ENCODE measurements at regions not wholly inside any gene's neighbourhood (a gene's known extent, or its start where the extent isn't known, plus 50 kb on each side); places are given as distances from the start of the nearest gene placed in this dataset.

GRCh38 chr1:21344750-21345443 lies 54.6 kb upstream of the ECE1 start:
- DNase-seq (ENCODE audit: low read depth, low spot score) (no peak), ATAC-seq (peak; percentile 48)
- TF ChIP-seq ZFX (IDR thresholded peaks at IDR 0.05) (peak; percentile 35; the same call in 1 of the 2 replicates), RAD21 (IDR thresholded peaks at IDR 0.05; ENCODE audit: low read depth) (no peak), TCF7L2 (IDR thresholded peaks at IDR 0.05; ENCODE audit: borderline replicate concordance, extremely low read depth, insufficient read depth, insufficient read length) (no peak), SIN3A (IDR thresholded peaks at IDR 0.05; ENCODE audit: low read depth) (no peak)
- H3K79me2 ChIP-seq (ENCODE audit: insufficient read depth, low read length) = peaks cover 52% of the 10 kb centered on the region
- H3K4me2 ChIP-seq (ENCODE audit: low read length) = peak overlapping the region; percentile 97
- peak overlapping the region; percentile 78; the same call in 1 of the 2 replicates for H3K27ac ChIP-seq (ENCODE audit: low read depth, low read length)
- peaks cover 27 to 36% of the 10 kb centered on the region in 2 experiments for H3K4me1 ChIP-seq (ENCODE audit: control insufficient read depth in 1 of 2, insufficient read depth in 2 of 2, low read length in 2 of 2)
- RAD21 ChIA-PET (ENCODE audit: low non-redundant PET in 1 of 2, low total read pairs in 2 of 2, uncharacterized antibody in 2 of 2, unreplicated experiment in 2 of 2) = interaction anchor here (0.8 to 1.2 kb wide), 4 partner anchors 19 to 90 kb away, joined by 3 to 4 read pairs (median 3); no protein-coding TSS in a partner anchor
- H3K27me3 ChIP-seq (ENCODE audit: insufficient read depth, low read length) = no peaks in the 10 kb centered on the region
- CTCF ChIA-PET = interaction anchor here (0.6 to 1.9 kb wide), 10 partner anchors 10 to 770 kb away, joined by 3 to 15 read pairs (median 3); no protein-coding TSS in a partner anchor
- H3K9me3 ChIP-seq (ENCODE audit: control insufficient read depth in 1 of 2, insufficient read depth in 1 of 2, low read depth in 1 of 2, low read length in 2 of 2) = no peaks in the 10 kb centered on the region
- no peaks in the 10 kb centered on the region for H3K9me2 ChIP-seq (ENCODE audit: insufficient read depth)
- H3K36me3 ChIP-seq (ENCODE audit: control insufficient read depth in 1 of 2, insufficient read depth in 2 of 2, low read length in 2 of 2) = no peaks in the 10 kb centered on the region
- no peaks in the 10 kb centered on the region for H4K20me1 ChIP-seq (ENCODE audit: insufficient read depth)
- POLR2A ChIA-PET = interaction anchor here (1.0 to 1.6 kb wide), 5 partner anchors 8 to 20 kb away, joined by 5 to 8 read pairs (median 6); no protein-coding TSS in a partner anchor
- intact Hi-C loops (cut with micrococcal nuclease) = no loop called here
- no TSS peak for BruUV-seq (replicated peaks)
- H3K9ac ChIP-seq (ENCODE audit: low read length) = peak overlapping the region; percentile 83
- H3K4me3 ChIP-seq (replicated peaks in 1 of 2; ENCODE audit: low read depth in 1 of 2, low read length in 2 of 2) = peak overlapping the region; percentile 81 to 91
- no peak overlapping the region for H2AFZ ChIP-seq (ENCODE audit: low read depth, low read length, poor library complexity, severe bottlenecking)

- RAD21 ChIA-PET (ENCODE audit: low non-redundant PET in 1 of 2, low total read pairs in 2 of 2, uncharacterized antibody in 2 of 2, unreplicated experiment in 2 of 2) = no interaction called here
- Histone ChIP-seq H3K9me2 (ENCODE audit: insufficient read depth) (no peaks in the 10 kb centered on the region), H3K9me3 (ENCODE audit: control insufficient read depth in 1 of 2, insufficient read depth in 1 of 2, low read depth in 1 of 2, low read length in 2 of 2) (no peaks in the 10 kb centered on the region), H3K4me2 (ENCODE audit: low read length) (peak overlapping the region; percentile 97), H3K27me3 (ENCODE audit: insufficient read depth, low read length) (no peaks in the 10 kb centered on the region), H3K79me2 (ENCODE audit: insufficient read depth, low read length) (peaks cover 59% of the 10 kb centered on the region), H3K9ac (ENCODE audit: low read length) (peak overlapping the region; percentile 83), H4K20me1 (ENCODE audit: insufficient read depth) (no peaks in the 10 kb centered on the region), H2AFZ (ENCODE audit: low read depth, low read length, poor library complexity, severe bottlenecking) (no peak overlapping the region), H3K4me3 (replicated peaks in 1 of 2; ENCODE audit: low read depth in 1 of 2, low read length in 2 of 2) (peak overlapping the region; percentile 81 to 91), H3K27ac (ENCODE audit: low read depth, low read length) (peak overlapping the region; percentile 78; the same call in 1 of the 2 replicates), H3K36me3 (ENCODE audit: control insufficient read depth in 1 of 2, insufficient read depth in 2 of 2, low read length in 2 of 2) (no peaks in the 10 kb centered on the region), H3K4me1 (ENCODE audit: control insufficient read depth in 1 of 2, insufficient read depth in 2 of 2, low read length in 2 of 2) (peaks cover 30 to 43% of the 10 kb centered on the region in 2 experiments)
- intact Hi-C loops (cut with micrococcal nuclease) = no loop called here
- CTCF ChIA-PET = interaction anchor here (0.9 to 1.9 kb wide), 3 partner anchors 9 to 647 kb away, joined by 3 to 15 read pairs (median 3); no protein-coding TSS in a partner anchor
- ATAC-seq (no peak), DNase-seq (ENCODE audit: low read depth, low spot score) (no peak)
- no TSS peak for BruUV-seq (replicated peaks)
- POLR2A ChIA-PET = interaction anchor here (0.6 to 1.3 kb wide), 2 partner anchors 20 to 186 kb away, joined by 3 to 8 read pairs; no protein-coding TSS in a partner anchor
- TF ChIP-seq SIN3A (IDR thresholded peaks at IDR 0.05; ENCODE audit: low read depth) (no peak), EZH2 (IDR thresholded peaks at IDR 0.05) (no peak), JUND (IDR thresholded peaks at IDR 0.05) (no peak), POLR2A (IDR thresholded peaks at IDR 0.05; ENCODE audit: borderline replicate concordance, extremely low read depth, insufficient read depth, insufficient read length) (no peak), CTCF (IDR thresholded peaks at IDR 0.05 in 2 of 3, conservative IDR thresholded peaks at IDR 0.05 in 1 of 3; ENCODE audit: borderline replicate concordance in 1 of 3, insufficient read depth in 1 of 3, low read depth in 2 of 3, low read length in 2 of 3) (no peak), POLR2AphosphoS5 (IDR thresholded peaks at IDR 0.05; ENCODE audit: low read depth, low read length) (no peak), MAX (IDR thresholded peaks at IDR 0.05) (no peak), ELF1 (IDR thresholded peaks at IDR 0.05; ENCODE audit: borderline replicate concordance, low read depth) (no peak), REST (IDR thresholded peaks at IDR 0.05; ENCODE audit: low read depth) (no peak), EGR1 (IDR thresholded peaks at IDR 0.05; ENCODE audit: low read depth) (no peak)
Measured at GRCh38 chr1:21344098-21344749, 54.0 kb upstream of the ECE1 start.
